SK-N-SH (cell line): ENCODE measurements at regions not wholly inside any gene's neighbourhood (a gene's known extent, or its start where the extent isn't known, plus 50 kb on each side); places are given as distances from the start of the nearest gene placed in this dataset.

ENCODE experiments used
- CTCF ChIA-PET: fragments of 300-600, 350-600 bp; formaldehyde crosslinking; extraction: SDS; loops from one replicate; lab custom pipeline; 2021; lab: Yijun Ruan, JAX
- POLR2A ChIA-PET: fragments of 350-600 bp; sonication (Branson Sonifier 250); formaldehyde crosslinking; extraction: SDS; loops from one replicate; lab custom pipeline; 2020; ENCODE audit warnings: antibody characterized with exemption, inconsistent platforms; lab: Yijun Ruan, JAX
- DNase-seq: peaks from one replicate; pipeline ENCODE4 v3.0.0; 2012
- H2AFZ ChIP-seq: fragments of 200-600 bp; sonication (generic); 2 replicates; pipeline ENCODE4 v1.8.1; 2016; ENCODE audit warnings: antibody characterized with exemption, mild to moderate bottlenecking, low read depth
- H3F3A ChIP-seq: fragments of 200-600 bp; sonication (generic); replicated peaks from 2 replicates; pipeline ENCODE3; 2016; ENCODE audit warnings: antibody characterized with exemption, mild to moderate bottlenecking; ENCODE audit not compliant: insufficient read depth
- H3K27ac ChIP-seq, 2 experiments: fragments of 200-500 bp in 1 of 2; fragments of 200-600 bp in 1 of 2; sonication (Bioruptor generic) in 1 of 2; sonication (generic), shearing (Covaris generic) in 1 of 2; 2 replicates each; pipeline versions ENCODE4 v1.5.1 to v1.6.1; 2014 to 2016; ENCODE audit warnings: low read depth in 2 of 2, inconsistent platforms in 1 of 2, low read length in 1 of 2, mild to moderate bottlenecking in 1 of 2, mixed read lengths in 1 of 2
- H3K27me3 ChIP-seq: fragments of 200-600 bp; sonication (generic), shearing (Covaris generic); 2 replicates; pipeline ENCODE4 v1.6.1; 2016; ENCODE audit warnings: mixed run types; ENCODE audit not compliant: insufficient read depth
- H3K36me3 ChIP-seq, 2 experiments: fragments of 200-500 bp in 1 of 2; fragments of 200-600 bp in 1 of 2; sonication (Bioruptor generic) in 1 of 2; sonication (generic) in 1 of 2; replicated peaks in 1 of 2; 2 replicates each; pipeline versions ENCODE3 to v1.5.1; 2014 to 2016; ENCODE audit warnings: low read length in 1 of 2, mild to moderate bottlenecking in 1 of 2; ENCODE audit not compliant: insufficient read depth in 2 of 2, control insufficient read depth in 1 of 2
- H3K4me1 ChIP-seq, 2 experiments: fragments of 200-500 bp in 1 of 2; fragments of 200-600 bp in 1 of 2; sonication (Bioruptor generic) in 1 of 2; sonication (generic), shearing (Covaris generic) in 1 of 2; 2 replicates each; pipeline versions ENCODE4 v1.5.1 to v1.6.1; 2014 to 2016; ENCODE audit warnings: low read depth in 1 of 2, low read length in 1 of 2, mixed run types in 1 of 2; ENCODE audit not compliant: insufficient read depth in 2 of 2, control insufficient read depth in 1 of 2
- H3K4me2 ChIP-seq: fragments of 200-600 bp; sonication (generic), shearing (Covaris generic); 2 replicates; pipeline ENCODE4 v1.6.1; 2017; ENCODE audit warnings: mixed run types
- H3K4me3 ChIP-seq, 2 experiments: fragments of 200-500 bp in 1 of 2; fragments of 200-600 bp in 1 of 2; sonication (Bioruptor generic) in 1 of 2; sonication (generic), shearing (Covaris generic) in 1 of 2; 2 replicates each; pipeline versions ENCODE4 v1.5.1 to v1.8.1; 2014 to 2016; ENCODE audit warnings: low read depth in 2 of 2, inconsistent platforms in 1 of 2, low read length in 1 of 2, mild to moderate bottlenecking in 1 of 2, mixed read lengths in 1 of 2, moderate library complexity in 1 of 2
- H3K79me2 ChIP-seq: fragments of 200-600 bp; sonication (generic); 2 replicates; pipeline ENCODE4 v1.8.1; 2017; ENCODE audit warnings: mild to moderate bottlenecking; ENCODE audit not compliant: insufficient read depth
- H3K9ac ChIP-seq: fragments of 200-600 bp; sonication (generic); 2 replicates; pipeline ENCODE4 v1.6.1; 2017; ENCODE audit warnings: mixed run types
- H3K9me2 ChIP-seq: fragments of 200-600 bp; sonication (generic); 2 replicates; pipeline ENCODE4 v1.6.1; 2017; ENCODE audit warnings: mixed run types
- H3K9me3 ChIP-seq: fragments of 200-600 bp; sonication (generic); 2 replicates; pipeline ENCODE4 v1.6.1; 2017; ENCODE audit warnings: mixed run types, mild to moderate bottlenecking, moderate library complexity
- H4K20me1 ChIP-seq: fragments of 200-600 bp; sonication (generic); 2 replicates; pipeline ENCODE4 v1.6.1; 2017; ENCODE audit warnings: mild to moderate bottlenecking, mixed run types; ENCODE audit not compliant: insufficient read depth
- MEF2A ChIP-seq: IDR thresholded peaks from 2 replicates; pipeline ENCODE4 v1.4.0; 2012; ENCODE audit warnings: low read depth, borderline replicate concordance
- NFIC ChIP-seq: IDR thresholded peaks from 2 replicates; pipeline ENCODE4 v1.4.0; 2012; ENCODE audit warnings: borderline replicate concordance
- RFX5 ChIP-seq: IDR thresholded peaks from 2 replicates; pipeline ENCODE4 v1.6.1; 2012; ENCODE audit warnings: mild to moderate bottlenecking, improper control_type of control experiment, low read length
- TEAD4 ChIP-seq: IDR thresholded peaks from 2 replicates; pipeline ENCODE4 v1.4.0; 2012; ENCODE audit warnings: mild to moderate bottlenecking, borderline replicate concordance; ENCODE audit not compliant: insufficient read depth
- YY1 ChIP-seq: IDR thresholded peaks from 2 replicates; pipeline ENCODE4 v1.4.0; 2012; ENCODE audit warnings: low read depth, mild to moderate bottlenecking
- WGBS: methylation state at CpG from one replicate; pipeline ENCODE4 v1.1.6; 2017; ENCODE audit warnings: low lambda C conversion rate; 5-methylcytosine and 5-hydroxymethylcytosine counted together
- TF ChIP-seq, protein P1 (sequence below): fragments of 200-600 bp; sonication (generic); IDR thresholded peaks from 2 replicates; pipeline ENCODE4 v1.6.1; 2017; ENCODE audit warnings: antibody characterized with exemption, mild to moderate bottlenecking, moderate library complexity
- TF ChIP-seq, protein P2 (sequence below): IDR thresholded peaks from 2 replicates; pipeline ENCODE4 v1.4.0; 2012; ENCODE audit warnings: low read depth, borderline replicate concordance
- TF ChIP-seq, protein P3 (sequence below): IDR thresholded peaks from 2 replicates; pipeline ENCODE4 v1.4.0; 2012; ENCODE audit warnings: low read depth, borderline replicate concordance

DNA sequence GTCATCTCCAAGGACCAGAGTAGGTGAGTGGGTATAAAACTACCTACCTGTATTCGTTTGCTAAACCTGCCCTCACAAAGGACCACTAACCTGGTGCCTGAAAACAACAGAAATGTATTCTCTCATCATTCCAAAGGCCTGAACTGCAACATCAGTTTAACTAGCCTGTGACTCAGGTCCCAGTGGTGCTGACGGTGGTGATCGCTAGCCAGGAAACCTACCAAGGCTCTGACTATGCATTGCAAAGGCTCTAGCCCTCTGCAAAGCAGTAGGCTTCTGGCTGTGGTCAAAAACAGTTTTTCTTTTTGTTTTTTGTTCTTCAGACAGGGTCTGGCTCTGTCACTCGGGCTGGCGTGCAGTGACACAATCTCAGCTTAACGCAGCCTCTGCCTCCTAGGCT lies 107.5 kb downstream of the NPTX2 start:
- Histone ChIP-seq H2AFZ (no peak overlapping the region), H3K27ac (no peak overlapping the region), H3K79me2 (no peaks in the 10 kb centered on the region), H3K4me2 (no peak overlapping the region), H3K27me3 (no peaks in the 10 kb centered on the region), H3K9ac (no peak overlapping the region), H3K9me2 (no peaks in the 10 kb centered on the region), H3F3A (no peaks in the 10 kb centered on the region), H3K36me3 (no peaks in the 10 kb centered on the region)
- ChIA-PET CTCF (interaction anchor here (0.7 to 3.2 kb wide), 5 partner anchors 8 to 303 kb away, joined by 3 to 17 read pairs (median 4); no protein-coding TSS in a partner anchor), POLR2A (no interaction called here)
- DNase-seq, result no peak
- WGBS, result 55% methylated on average over 6 of the region's 6 CpGs
- TF ChIP-seq NFIC, result no peak
- TF ChIP-seq, protein P1, sequence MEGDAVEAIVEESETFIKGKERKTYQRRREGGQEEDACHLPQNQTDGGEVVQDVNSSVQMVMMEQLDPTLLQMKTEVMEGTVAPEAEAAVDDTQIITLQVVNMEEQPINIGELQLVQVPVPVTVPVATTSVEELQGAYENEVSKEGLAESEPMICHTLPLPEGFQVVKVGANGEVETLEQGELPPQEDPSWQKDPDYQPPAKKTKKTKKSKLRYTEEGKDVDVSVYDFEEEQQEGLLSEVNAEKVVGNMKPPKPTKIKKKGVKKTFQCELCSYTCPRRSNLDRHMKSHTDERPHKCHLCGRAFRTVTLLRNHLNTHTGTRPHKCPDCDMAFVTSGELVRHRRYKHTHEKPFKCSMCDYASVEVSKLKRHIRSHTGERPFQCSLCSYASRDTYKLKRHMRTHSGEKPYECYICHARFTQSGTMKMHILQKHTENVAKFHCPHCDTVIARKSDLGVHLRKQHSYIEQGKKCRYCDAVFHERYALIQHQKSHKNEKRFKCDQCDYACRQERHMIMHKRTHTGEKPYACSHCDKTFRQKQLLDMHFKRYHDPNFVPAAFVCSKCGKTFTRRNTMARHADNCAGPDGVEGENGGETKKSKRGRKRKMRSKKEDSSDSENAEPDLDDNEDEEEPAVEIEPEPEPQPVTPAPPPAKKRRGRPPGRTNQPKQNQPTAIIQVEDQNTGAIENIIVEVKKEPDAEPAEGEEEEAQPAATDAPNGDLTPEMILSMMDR, result no peak
- no peak for TF ChIP-seq YY1
- no peak for TF ChIP-seq MEF2A
- TF ChIP-seq RFX5, result no peak
- TF ChIP-seq, protein P2, sequence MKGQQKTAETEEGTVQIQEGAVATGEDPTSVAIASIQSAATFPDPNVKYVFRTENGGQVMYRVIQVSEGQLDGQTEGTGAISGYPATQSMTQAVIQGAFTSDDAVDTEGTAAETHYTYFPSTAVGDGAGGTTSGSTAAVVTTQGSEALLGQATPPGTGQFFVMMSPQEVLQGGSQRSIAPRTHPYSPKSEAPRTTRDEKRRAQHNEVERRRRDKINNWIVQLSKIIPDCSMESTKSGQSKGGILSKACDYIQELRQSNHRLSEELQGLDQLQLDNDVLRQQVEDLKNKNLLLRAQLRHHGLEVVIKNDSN, result no peak
- TF ChIP-seq TEAD4, result no peak
- TF ChIP-seq, all 33 proteins: peak for 0
- no peak overlapping the region for H3K4me3 ChIP-seq
- H4K20me1 ChIP-seq, result no peaks in the 10 kb centered on the region
- H3K9me3 ChIP-seq, result no peaks in the 10 kb centered on the region
- no peaks in the 10 kb centered on the region for H3K4me1 ChIP-seq

DNA sequence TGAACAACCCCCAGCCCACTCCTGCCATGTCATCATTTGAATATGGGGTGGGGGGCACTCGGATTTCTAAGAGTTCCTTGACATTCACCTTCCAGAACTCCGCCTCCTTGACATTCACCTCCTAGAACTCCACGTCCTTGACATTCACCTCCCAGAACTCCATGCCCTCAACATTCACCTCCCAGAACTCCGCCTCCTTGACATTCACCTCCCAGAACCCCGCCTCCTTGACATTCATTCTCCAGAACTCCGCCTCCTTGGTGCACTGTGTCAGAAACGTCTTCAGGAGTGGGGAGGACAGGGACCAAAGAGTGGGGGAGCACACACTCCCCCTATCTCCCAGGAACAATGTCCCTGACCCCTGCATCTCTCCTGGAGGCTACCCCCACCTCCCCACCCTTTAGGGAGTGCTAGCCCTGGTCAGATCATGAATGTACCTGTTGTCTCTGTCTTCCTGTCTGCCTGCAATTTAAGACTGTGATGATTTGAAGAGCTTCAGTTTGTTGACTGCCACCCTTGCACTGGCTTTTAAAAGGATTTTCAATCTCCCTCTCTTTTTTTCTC lies 110.1 kb downstream of the NPTX2 start:
- Histone ChIP-seq H3K4me2 (no peak overlapping the region), H3K36me3 (no peaks in the 10 kb centered on the region), H3K9ac (no peak overlapping the region), H3K4me3 (no peak overlapping the region), H3K79me2 (no peaks in the 10 kb centered on the region), H2AFZ (no peak overlapping the region), H3K9me2 (no peaks in the 10 kb centered on the region), H3K4me1 (no peaks in the 10 kb centered on the region), H3K9me3 (no peaks in the 10 kb centered on the region), H4K20me1 (no peaks in the 10 kb centered on the region), H3K27ac (no peak overlapping the region), H3F3A (no peaks in the 10 kb centered on the region), H3K27me3 (no peaks in the 10 kb centered on the region)
- CTCF ChIA-PET, result interaction anchor here (0.7 to 3.5 kb wide), 4 partner anchors 18 to 115 kb away, joined by 3 to 27 read pairs (median 3); no protein-coding TSS in a partner anchor
- POLR2A ChIA-PET, result no interaction called here
- WGBS, result 19% methylated on average over 7 of the region's 7 CpGs
- no peak for DNase-seq
- TF ChIP-seq, protein P1, result no peak
- TF ChIP-seq, protein P3, sequence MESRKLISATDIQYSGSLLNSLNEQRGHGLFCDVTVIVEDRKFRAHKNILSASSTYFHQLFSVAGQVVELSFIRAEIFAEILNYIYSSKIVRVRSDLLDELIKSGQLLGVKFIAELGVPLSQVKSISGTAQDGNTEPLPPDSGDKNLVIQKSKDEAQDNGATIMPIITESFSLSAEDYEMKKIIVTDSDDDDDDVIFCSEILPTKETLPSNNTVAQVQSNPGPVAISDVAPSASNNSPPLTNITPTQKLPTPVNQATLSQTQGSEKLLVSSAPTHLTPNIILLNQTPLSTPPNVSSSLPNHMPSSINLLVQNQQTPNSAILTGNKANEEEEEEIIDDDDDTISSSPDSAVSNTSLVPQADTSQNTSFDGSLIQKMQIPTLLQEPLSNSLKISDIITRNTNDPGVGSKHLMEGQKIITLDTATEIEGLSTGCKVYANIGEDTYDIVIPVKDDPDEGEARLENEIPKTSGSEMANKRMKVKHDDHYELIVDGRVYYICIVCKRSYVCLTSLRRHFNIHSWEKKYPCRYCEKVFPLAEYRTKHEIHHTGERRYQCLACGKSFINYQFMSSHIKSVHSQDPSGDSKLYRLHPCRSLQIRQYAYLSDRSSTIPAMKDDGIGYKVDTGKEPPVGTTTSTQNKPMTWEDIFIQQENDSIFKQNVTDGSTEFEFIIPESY, result no peak
- TF ChIP-seq, all 33 proteins: peak for 0
